Activated naive CD4-positive, alpha-beta T cell treated with anti-CD3 and anti-CD28 coated beads for 36 hours (primary cell): ENCODE measurements at regions not wholly inside any gene's neighbourhood (a gene's known extent, or its start where the extent isn't known, plus 50 kb on each side); places are given as distances from the start of the nearest gene placed in this dataset.

Experiments
- CTCF ChIA-PET: fragments of 350-600 bp; sonication (Branson Sonifier 250); formaldehyde crosslinking; loops from one replicate; lab custom pipeline; 2021; ENCODE audit warnings: antibody characterized with exemption; lab: Charles Lee
- DNase-seq: peaks from one replicate; pipeline ENCODE4 v3.0.0-alpha.2; 2020
- H3K27ac Mint-ChIP-seq: one replicate; pipeline ENCODE4 v1.8.0; 2021; ENCODE audit warnings: mild to moderate bottlenecking, mixed read lengths
- H3K27me3 Mint-ChIP-seq: one replicate; pipeline ENCODE4 v1.8.0; 2021; ENCODE audit warnings: low read depth, mixed read lengths
- H3K36me3 Mint-ChIP-seq: one replicate; pipeline ENCODE4 v1.8.0; 2021; ENCODE audit warnings: low read depth, mixed read lengths
- H3K4me1 Mint-ChIP-seq: one replicate; pipeline ENCODE4 v1.8.0; 2021; ENCODE audit warnings: low read depth, mixed read lengths
- H3K4me3 Mint-ChIP-seq: one replicate; pipeline ENCODE4 v1.8.0; 2021; ENCODE audit warnings: mild to moderate bottlenecking, moderate library complexity, mixed read lengths
- H3K9me3 Mint-ChIP-seq: one replicate; pipeline ENCODE4 v1.8.0; 2021; ENCODE audit warnings: mixed read lengths
- intact Hi-C: fragments of 100-400 bp; cut with micrococcal nuclease; formaldehyde crosslinking; loops from one replicate; pipeline ENCODE4 v1.15.1; 2023

DNA sequence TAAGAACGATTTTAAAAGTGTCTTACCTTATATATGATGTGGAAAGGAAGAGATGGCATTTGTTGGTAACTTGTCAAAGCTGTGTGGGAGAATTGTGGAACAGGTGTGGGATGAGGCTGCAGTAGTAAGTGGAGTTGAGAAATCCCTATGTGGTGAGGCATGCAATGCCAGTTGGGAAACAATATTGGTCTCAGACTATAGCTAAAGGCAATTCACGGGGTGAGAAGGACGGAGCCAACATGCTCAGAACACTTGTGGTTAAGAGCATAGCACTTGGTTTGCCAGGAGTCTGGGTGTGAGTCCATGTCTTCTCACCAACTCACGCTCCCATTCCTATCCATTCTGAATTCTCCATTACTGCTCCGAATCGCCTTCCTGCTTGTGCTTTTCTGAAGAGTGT lies 615.6 kb upstream of the ADAMTS9 start:
- CTCF ChIA-PET = no interaction called here
- intact Hi-C loops = no loop called here
- no peaks in the 10 kb centered on the region for H3K4me1 Mint-ChIP-seq
- DNase-seq = no peak
- peaks cover 4% of the 10 kb centered on the region for H3K27me3 Mint-ChIP-seq
- H3K4me3 Mint-ChIP-seq = no peak overlapping the region
- peaks cover 8% of the 10 kb centered on the region for H3K9me3 Mint-ChIP-seq
- H3K36me3 Mint-ChIP-seq = no peaks in the 10 kb centered on the region
- H3K27ac Mint-ChIP-seq = no peak overlapping the region

DNA sequence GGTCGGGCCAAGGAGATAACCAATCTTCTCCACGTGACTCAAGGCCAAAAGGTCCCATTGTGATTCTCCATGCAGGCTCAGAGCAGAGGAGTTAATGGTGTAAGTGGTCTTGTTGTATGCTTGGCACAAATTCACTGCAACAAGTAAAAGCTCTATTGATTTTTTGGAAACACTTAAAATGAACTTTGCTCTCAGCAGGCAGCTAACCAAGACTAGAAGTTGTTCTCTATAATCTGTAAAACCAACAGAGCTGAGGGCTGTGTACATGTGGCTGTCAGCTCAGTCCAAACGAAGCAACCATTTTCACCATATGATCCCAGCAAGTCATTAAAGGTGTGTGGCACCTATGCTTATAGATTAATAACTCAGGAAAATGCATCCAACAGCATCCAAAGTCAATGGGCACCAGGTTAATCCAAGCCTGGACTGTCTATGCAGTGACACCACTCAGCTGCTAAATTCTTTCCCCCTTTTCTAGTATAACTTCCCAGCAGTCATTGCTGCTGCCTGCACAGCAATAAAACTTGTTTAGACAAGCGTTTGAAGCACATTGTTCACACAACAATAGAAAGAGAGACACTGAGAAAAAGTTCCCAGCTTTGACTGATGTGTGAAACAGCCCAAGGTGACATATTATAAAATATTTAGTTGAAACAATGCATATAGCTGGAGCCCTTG lies 603.8 kb upstream of the ADAMTS9 start:
- H3K4me1 Mint-ChIP-seq = no peaks in the 10 kb centered on the region
- no peak overlapping the region for H3K27ac Mint-ChIP-seq
- H3K4me3 Mint-ChIP-seq = no peak overlapping the region
- H3K36me3 Mint-ChIP-seq = no peaks in the 10 kb centered on the region
- CTCF ChIA-PET = no interaction called here
- DNase-seq = no peak
- H3K9me3 Mint-ChIP-seq = no peaks in the 10 kb centered on the region
- no peaks in the 10 kb centered on the region for H3K27me3 Mint-ChIP-seq
- intact Hi-C loops = no loop called here

DNA sequence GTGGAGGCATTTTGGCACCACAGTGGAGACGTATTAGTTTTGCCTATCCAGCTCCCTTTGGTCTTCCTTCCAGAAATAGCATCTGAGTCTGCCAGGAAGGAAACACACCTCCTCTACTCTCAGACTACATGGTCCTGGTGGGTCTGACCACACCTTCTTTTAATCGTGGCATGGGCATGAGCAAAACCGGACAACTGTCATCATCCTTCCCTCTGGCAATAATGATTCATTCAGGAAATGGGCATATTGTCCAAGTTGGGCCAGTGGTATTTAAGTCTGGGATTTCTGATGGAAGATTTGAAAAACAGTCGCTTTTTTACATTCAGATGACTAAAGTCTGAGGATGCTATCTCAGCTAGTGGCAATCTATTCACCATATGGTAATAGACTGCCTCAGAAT lies 601.0 kb upstream of the ADAMTS9 start:
- DNase-seq = no peak
- Mint-ChIP-seq H3K9me3 (no peaks in the 10 kb centered on the region), H3K4me1 (no peaks in the 10 kb centered on the region), H3K4me3 (no peak overlapping the region), H3K27me3 (no peaks in the 10 kb centered on the region), H3K36me3 (no peaks in the 10 kb centered on the region), H3K27ac (no peak overlapping the region)
- intact Hi-C loops = no loop called here
- CTCF ChIA-PET = no interaction called here

GRCh38 chr3:65285956-65286355 lies 598.2 kb upstream of the ADAMTS9 start:
- CTCF ChIA-PET = no interaction called here
- H3K4me3 Mint-ChIP-seq = no peak overlapping the region
- no peak for DNase-seq
- no peaks in the 10 kb centered on the region for H3K9me3 Mint-ChIP-seq
- intact Hi-C loops = no loop called here
- no peaks in the 10 kb centered on the region for H3K36me3 Mint-ChIP-seq
- H3K4me1 Mint-ChIP-seq = no peaks in the 10 kb centered on the region
- no peak overlapping the region for H3K27ac Mint-ChIP-seq
- H3K27me3 Mint-ChIP-seq = no peaks in the 10 kb centered on the region

DNA sequence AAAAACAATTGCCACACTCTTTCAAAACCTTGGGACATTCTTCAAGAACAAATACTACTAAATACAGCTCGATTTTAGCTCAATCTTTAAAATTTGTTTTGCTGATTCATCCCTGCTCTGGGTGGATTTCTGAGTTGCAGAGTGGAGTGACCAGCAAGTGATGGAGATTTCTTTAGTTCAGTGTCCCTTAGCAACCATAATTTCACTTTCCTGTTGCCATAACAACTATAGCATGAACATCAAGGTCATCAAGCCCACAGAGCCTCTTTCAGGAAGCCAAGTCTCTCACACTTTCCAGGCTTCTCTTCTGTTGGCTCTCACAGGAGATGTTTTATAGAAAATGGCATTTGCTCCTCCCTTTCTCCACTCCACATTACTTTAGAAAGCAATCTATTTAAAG lies 597.2 kb upstream of the ADAMTS9 start:
- DNase-seq = no peak
- H3K27ac Mint-ChIP-seq = no peak overlapping the region
- CTCF ChIA-PET = no interaction called here
- intact Hi-C loops = no loop called here
- no peaks in the 10 kb centered on the region for H3K27me3 Mint-ChIP-seq
- no peaks in the 10 kb centered on the region for H3K4me1 Mint-ChIP-seq
- H3K4me3 Mint-ChIP-seq = no peak overlapping the region
- H3K36me3 Mint-ChIP-seq = no peaks in the 10 kb centered on the region
- peaks cover 2% of the 10 kb centered on the region for H3K9me3 Mint-ChIP-seq

DNA sequence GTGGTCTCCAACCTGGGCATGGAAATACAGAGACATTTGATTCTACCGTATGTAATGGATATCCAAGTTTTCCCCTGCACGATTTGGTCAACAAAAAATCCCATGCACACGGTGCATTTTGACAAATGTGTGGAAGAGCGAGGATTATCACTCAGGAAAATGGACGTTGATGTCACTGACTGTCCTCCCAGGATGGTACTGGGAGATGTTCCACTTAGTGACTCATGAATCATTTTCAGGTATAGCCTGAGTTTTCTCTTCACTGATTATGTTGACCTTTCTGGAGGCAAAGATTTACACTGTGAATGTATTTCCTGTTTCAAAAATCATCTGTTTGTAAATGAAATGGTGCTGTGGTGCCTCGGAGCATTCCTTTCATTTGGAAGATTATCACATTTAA lies 596.7 kb upstream of the ADAMTS9 start:
- H3K4me3 Mint-ChIP-seq = no peak overlapping the region
- intact Hi-C loops = no loop called here
- DNase-seq = no peak
- no peak overlapping the region for H3K27ac Mint-ChIP-seq
- no peaks in the 10 kb centered on the region for H3K36me3 Mint-ChIP-seq
- CTCF ChIA-PET = no interaction called here
- no peaks in the 10 kb centered on the region for H3K27me3 Mint-ChIP-seq
- H3K9me3 Mint-ChIP-seq = peaks cover 2% of the 10 kb centered on the region
- H3K4me1 Mint-ChIP-seq = no peaks in the 10 kb centered on the region

DNA sequence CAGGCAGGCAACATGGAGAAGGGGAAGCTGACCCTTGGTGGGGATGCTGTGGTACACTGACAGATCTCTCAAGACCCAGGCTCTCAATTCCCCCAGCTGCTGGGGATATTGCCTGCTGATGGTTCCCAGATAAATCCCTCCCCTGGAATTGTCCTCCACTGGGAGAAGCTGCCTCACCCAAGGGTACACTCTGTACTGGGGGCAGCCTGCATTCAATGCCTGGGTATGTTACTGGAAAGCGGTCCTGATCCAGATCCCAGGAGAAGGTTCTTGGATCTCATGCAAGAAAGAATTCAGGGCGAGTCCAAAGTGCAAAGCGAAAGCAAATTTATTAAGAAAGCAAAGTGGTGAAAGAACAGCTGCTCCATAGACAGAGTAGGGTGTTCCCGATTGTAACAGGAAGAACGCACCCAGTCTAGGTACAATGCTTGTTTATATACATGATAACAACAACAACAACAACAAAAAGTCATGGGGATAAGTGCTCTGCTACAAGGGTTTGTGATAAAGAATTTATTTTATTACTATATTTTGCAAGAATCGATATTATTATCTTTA lies 591.5 kb upstream of the ADAMTS9 start:
- intact Hi-C loops = no loop called here
- H3K4me3 Mint-ChIP-seq = no peak overlapping the region
- H3K27ac Mint-ChIP-seq = no peak overlapping the region
- no peaks in the 10 kb centered on the region for H3K4me1 Mint-ChIP-seq
- CTCF ChIA-PET = no interaction called here
- no peaks in the 10 kb centered on the region for H3K36me3 Mint-ChIP-seq
- peaks cover 2% of the 10 kb centered on the region for H3K9me3 Mint-ChIP-seq
- DNase-seq = no peak
- no peaks in the 10 kb centered on the region for H3K27me3 Mint-ChIP-seq

- H3K9me3 Mint-ChIP-seq = peaks cover 2% of the 10 kb centered on the region
- H3K36me3 Mint-ChIP-seq = no peaks in the 10 kb centered on the region
- H3K4me3 Mint-ChIP-seq = no peak overlapping the region
- intact Hi-C loops = no loop called here
- CTCF ChIA-PET = interaction anchor here (0.9 kb wide), 1 partner anchor 29 kb away, joined by 3 read pairs; no protein-coding TSS in a partner anchor
- H3K4me1 Mint-ChIP-seq = no peaks in the 10 kb centered on the region
- no peak overlapping the region for H3K27ac Mint-ChIP-seq
- no peak for DNase-seq
- no peaks in the 10 kb centered on the region for H3K27me3 Mint-ChIP-seq
These were observed 590.0 kb upstream of the ADAMTS9 start for GRCh38 chr3:65277798-65278197.

DNA sequence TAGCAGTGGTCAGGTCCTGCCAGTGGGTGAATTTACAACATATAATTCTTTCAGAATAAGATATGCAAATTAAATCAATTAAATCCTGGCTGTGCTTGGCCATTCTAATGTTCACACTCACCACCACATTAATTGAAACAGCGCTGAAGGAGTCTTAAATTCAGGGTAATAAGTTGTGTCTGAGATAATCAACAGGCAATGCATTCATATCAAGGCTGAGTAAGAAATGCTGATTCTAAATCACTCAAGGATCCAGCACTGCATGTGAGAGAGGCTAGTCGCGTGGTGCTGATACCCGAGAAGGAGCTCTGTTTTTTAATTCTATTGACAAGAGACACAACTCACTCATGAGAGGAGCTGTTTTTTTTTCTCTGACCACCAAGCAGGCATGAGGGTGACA lies 588.8 kb upstream of the ADAMTS9 start:
- Mint-ChIP-seq H3K4me3 (no peak overlapping the region), H3K9me3 (peaks cover 2% of the 10 kb centered on the region), H3K36me3 (no peaks in the 10 kb centered on the region), H3K4me1 (no peaks in the 10 kb centered on the region), H3K27me3 (no peaks in the 10 kb centered on the region), H3K27ac (no peak overlapping the region)
- CTCF ChIA-PET = no interaction called here
- DNase-seq = no peak
- intact Hi-C loops = no loop called here

- no peaks in the 10 kb centered on the region for H3K36me3 Mint-ChIP-seq
- no peaks in the 10 kb centered on the region for H3K27me3 Mint-ChIP-seq
- no peak for DNase-seq
- intact Hi-C loops = no loop called here
- peaks cover 7% of the 10 kb centered on the region for H3K9me3 Mint-ChIP-seq
- CTCF ChIA-PET = no interaction called here
- H3K27ac Mint-ChIP-seq = no peak overlapping the region
- no peak overlapping the region for H3K4me3 Mint-ChIP-seq
- no peaks in the 10 kb centered on the region for H3K4me1 Mint-ChIP-seq
These were observed 580.6 kb upstream of the ADAMTS9 start for GRCh38 chr3:65268426-65268825.

- Mint-ChIP-seq H3K36me3 (no peaks in the 10 kb centered on the region), H3K27ac (no peak overlapping the region), H3K4me1 (no peaks in the 10 kb centered on the region), H3K4me3 (no peak overlapping the region), H3K9me3 (peaks cover 11% of the 10 kb centered on the region), H3K27me3 (no peaks in the 10 kb centered on the region)
- CTCF ChIA-PET = no interaction called here
- intact Hi-C loops = no loop called here
- no peak for DNase-seq
These were observed 578.3 kb upstream of the ADAMTS9 start for GRCh38 chr3:65265942-65266590.

- Mint-ChIP-seq H3K4me1 (no peaks in the 10 kb centered on the region), H3K9me3 (peaks cover 11% of the 10 kb centered on the region), H3K36me3 (no peaks in the 10 kb centered on the region), H3K4me3 (no peak overlapping the region), H3K27me3 (no peaks in the 10 kb centered on the region), H3K27ac (no peak overlapping the region)
- no peak for DNase-seq
- CTCF ChIA-PET = no interaction called here
- intact Hi-C loops = no loop called here
These were observed 577.7 kb upstream of the ADAMTS9 start for GRCh38 chr3:65265511-65265910.

- Mint-ChIP-seq H3K27ac (no peak overlapping the region), H3K4me3 (no peak overlapping the region), H3K36me3 (no peaks in the 10 kb centered on the region), H3K4me1 (no peaks in the 10 kb centered on the region), H3K9me3 (peaks cover 6% of the 10 kb centered on the region), H3K27me3 (peaks cover 2% of the 10 kb centered on the region)
- no peak for DNase-seq
- intact Hi-C loops = no loop called here
- CTCF ChIA-PET = no interaction called here
These were observed 574.7 kb upstream of the ADAMTS9 start for GRCh38 chr3:65262548-65262947.
